ENCODE measurements at regions not wholly inside any gene's neighbourhood (a gene's known extent, or its start where the extent isn't known, plus 50 kb on each side); places are given as distances from the start of the nearest gene placed in this dataset.

DNA sequence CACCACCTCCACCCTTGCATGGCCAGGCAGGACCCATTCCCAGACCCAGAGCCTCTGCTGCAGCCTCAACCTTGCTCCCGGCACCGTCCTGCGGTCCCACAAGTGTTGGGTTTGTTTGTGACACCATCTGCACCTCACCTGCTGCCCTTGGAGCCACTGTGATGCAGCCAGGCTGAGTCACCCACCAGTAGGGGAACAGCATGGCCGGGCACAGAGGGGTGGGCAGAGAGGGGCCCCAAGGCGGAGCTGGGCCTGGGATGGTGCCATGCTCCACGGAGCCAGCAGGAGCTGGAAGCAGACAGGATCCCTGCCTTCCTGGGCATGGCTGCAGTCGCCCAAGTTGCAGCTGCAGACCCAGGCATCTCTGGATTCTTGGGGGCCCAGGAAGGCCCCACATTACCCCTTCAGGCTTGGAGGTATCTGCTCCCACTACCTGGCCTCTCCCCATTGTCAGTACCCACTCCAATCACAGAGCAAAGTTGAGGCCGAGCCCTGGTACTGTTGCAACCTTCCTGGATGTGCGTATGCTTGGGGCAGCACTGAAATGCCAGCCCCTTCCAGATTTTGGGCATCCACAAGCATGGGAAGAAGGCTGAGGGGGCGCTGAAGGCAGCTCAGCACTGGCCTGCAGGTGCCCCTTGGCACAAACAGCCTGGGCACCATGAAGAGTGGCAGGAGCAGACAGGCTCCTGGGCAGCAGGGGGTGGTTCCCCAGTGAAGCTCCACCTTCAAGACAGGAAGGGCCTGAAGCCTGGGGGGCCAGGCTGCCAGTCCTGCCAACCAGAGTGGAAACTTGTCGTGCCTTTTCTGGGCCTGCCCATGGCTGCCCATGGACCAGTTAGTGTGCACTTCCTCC lies 172.8 kb downstream of the MATN1 start:
- TF ChIP-seq YY1 (IDR thresholded peaks at IDR 0.05; ENCODE audit: insufficient read depth, insufficient read length) (no peak), ZNF274 (IDR thresholded peaks at IDR 0.05; ENCODE audit: low read depth, low read length) (no peak)

Data from NT2/D1 (cell line).